H9 (cell line): ENCODE measurements at regions not wholly inside any gene's neighbourhood (a gene's known extent, or its start where the extent isn't known, plus 50 kb on each side); places are given as distances from the start of the nearest gene placed in this dataset.

Experiments used
- DNase-seq: peaks from one replicate; pipeline ENCODE4 v3.0.0-alpha.2; 2017
- H2AFZ ChIP-seq: one replicate; pipeline ENCODE4 v1.6.1; 2013; ENCODE audit warnings: mild to moderate bottlenecking, low read length, control low read depth, moderate library complexity
- H2AK5ac ChIP-seq: 2 replicates; pipeline ENCODE4 v1.6.1; 2013; ENCODE audit warnings: low read length, control low read depth, mixed read lengths; ENCODE audit not compliant: insufficient read length
- H2BK120ac ChIP-seq: one replicate; pipeline ENCODE4 v1.6.1; 2013; ENCODE audit warnings: low read depth, mild to moderate bottlenecking, low read length, control low read depth, inconsistent platforms; ENCODE audit not compliant: poor library complexity, severe bottlenecking
- H2BK12ac ChIP-seq: 2 replicates; pipeline ENCODE4 v1.6.1; 2013; ENCODE audit warnings: low read length, control low read depth, mixed read lengths, low read depth; ENCODE audit not compliant: insufficient read length
- H2BK15ac ChIP-seq: 2 replicates; pipeline ENCODE4 v1.6.1; 2013; ENCODE audit warnings: low read depth, low read length, control low read depth
- H2BK20ac ChIP-seq: one replicate; pipeline ENCODE4 v1.6.1; 2013; ENCODE audit warnings: low read depth, mild to moderate bottlenecking, low read length, control low read depth, inconsistent platforms; ENCODE audit not compliant: poor library complexity, severe bottlenecking
- H2BK5ac ChIP-seq: 2 replicates; pipeline ENCODE4 v1.6.1; 2013; ENCODE audit warnings: low read length, control low read depth, mixed read lengths; ENCODE audit not compliant: insufficient read length
- H3K14ac ChIP-seq: 2 replicates; pipeline ENCODE4 v1.6.1; 2013; ENCODE audit warnings: low read length, control low read depth; ENCODE audit not compliant: insufficient read depth
- H3K18ac ChIP-seq: 2 replicates; pipeline ENCODE4 v1.6.1; 2013; ENCODE audit warnings: low read depth, mild to moderate bottlenecking, mixed read lengths, low read length, control low read depth; ENCODE audit not compliant: insufficient read length
- H3K23ac ChIP-seq: 2 replicates; pipeline ENCODE4 v1.6.1; 2013; ENCODE audit warnings: low read length, control low read depth, mixed read lengths, low read depth; ENCODE audit not compliant: insufficient read length
- H3K23me2 ChIP-seq: 2 replicates; pipeline ENCODE4 v1.6.1; 2013; ENCODE audit warnings: low read depth, mild to moderate bottlenecking, mixed read lengths, low read length, control low read depth; ENCODE audit not compliant: insufficient read length, poor library complexity, severe bottlenecking
- H3K27ac ChIP-seq: 2 replicates; pipeline ENCODE4 v1.5.1; 2013; ENCODE audit warnings: low read length, control low read depth, mixed read lengths, low read depth; ENCODE audit not compliant: insufficient read length
- H3K27me3 ChIP-seq: 2 replicates; pipeline ENCODE4 v1.6.1; 2013; ENCODE audit warnings: low read length, control low read depth, inconsistent platforms; ENCODE audit not compliant: insufficient read depth
- H3K4ac ChIP-seq: 2 replicates; pipeline ENCODE4 v1.6.1; 2013; ENCODE audit warnings: low read depth, mild to moderate bottlenecking, control low read depth, inconsistent platforms, low read length, moderate library complexity
- H3K4me1 ChIP-seq: 2 replicates; pipeline ENCODE4 v1.6.1; 2013; ENCODE audit warnings: low read length, control low read depth, inconsistent platforms; ENCODE audit not compliant: insufficient read depth
- H3K4me2 ChIP-seq: 2 replicates; pipeline ENCODE4 v1.6.1; 2013; ENCODE audit warnings: low read length, control low read depth, mixed read lengths; ENCODE audit not compliant: insufficient read length, insufficient read depth
- H3K56ac ChIP-seq: 2 replicates; pipeline ENCODE4 v1.6.1; 2013; ENCODE audit warnings: low read depth, mild to moderate bottlenecking, mixed read lengths, low read length, control low read depth; ENCODE audit not compliant: insufficient read length
- H3K79me1 ChIP-seq: 2 replicates; pipeline ENCODE4 v1.6.1; 2013; ENCODE audit warnings: low read depth, mild to moderate bottlenecking, moderate library complexity, low read length, control low read depth, inconsistent platforms; ENCODE audit not compliant: insufficient read depth, poor library complexity, severe bottlenecking
- H3K79me2 ChIP-seq: 2 replicates; pipeline ENCODE4 v1.6.1; 2013; ENCODE audit warnings: low read length, control low read depth, inconsistent platforms; ENCODE audit not compliant: insufficient read depth
- H3K9ac ChIP-seq: 2 replicates; pipeline ENCODE4 v1.6.1; 2013; ENCODE audit warnings: low read length, control low read depth, mixed read lengths; ENCODE audit not compliant: insufficient read length; ENCODE audit errors: extremely low read depth
- H3K9me3 ChIP-seq: one replicate; pipeline ENCODE4 v1.6.1; 2013; ENCODE audit warnings: low read depth, low read length, inconsistent platforms; ENCODE audit not compliant: control insufficient read depth
- H3T11ph ChIP-seq: one replicate; pipeline ENCODE4 v1.6.1; 2013; ENCODE audit warnings: mild to moderate bottlenecking, low read length, control low read depth, inconsistent platforms
- H4K20me1 ChIP-seq: one replicate; pipeline ENCODE4 v1.6.1; 2013; ENCODE audit not compliant: control insufficient read depth, insufficient read length, insufficient read depth
- H4K5ac ChIP-seq: 2 replicates; pipeline ENCODE4 v1.6.1; 2013; ENCODE audit warnings: low read depth, mild to moderate bottlenecking, mixed read lengths, low read length, control low read depth; ENCODE audit not compliant: insufficient read length
- H4K8ac ChIP-seq: replicated peaks from 2 replicates; pipeline ENCODE4 v1.6.1; 2013; ENCODE audit warnings: low read length, control low read depth, mixed read lengths, low read depth; ENCODE audit not compliant: insufficient read length
- H4K91ac ChIP-seq: 2 replicates; pipeline ENCODE4 v1.6.1; 2013; ENCODE audit warnings: low read depth, mild to moderate bottlenecking, moderate library complexity, mixed read lengths, low read length, control low read depth; ENCODE audit not compliant: insufficient read length
- H3K27ac Mint-ChIP-seq, 3 experiments: 2 replicates in 2 of 3; 3 replicates in 1 of 3; pipeline ENCODE4 v1.8.0; 2020 to 2021; ENCODE audit warnings: mixed read lengths in 3 of 3, mild to moderate bottlenecking in 1 of 3, moderate library complexity in 1 of 3
- H3K27me3 Mint-ChIP-seq: 2 replicates; pipeline ENCODE4 v1.8.0; 2021; ENCODE audit warnings: low read depth, mild to moderate bottlenecking, moderate library complexity, mixed read lengths
- H3K36me3 Mint-ChIP-seq, 3 experiments: 2 replicates in 2 of 3; 3 replicates in 1 of 3; pipeline ENCODE4 v1.8.0; 2020 to 2021; ENCODE audit warnings: low read depth in 3 of 3, mixed read lengths in 3 of 3; ENCODE audit not compliant: insufficient read depth in 1 of 3
- H3K4me1 Mint-ChIP-seq, 2 experiments: 2 replicates each; pipeline ENCODE4 v1.8.0; 2020; ENCODE audit warnings: mixed read lengths in 2 of 2
- H3K4me3 Mint-ChIP-seq, 2 experiments: 2 replicates in 1 of 2; 3 replicates in 1 of 2; pipeline ENCODE4 v1.8.0; 2020 to 2021; ENCODE audit warnings: mild to moderate bottlenecking in 2 of 2, mixed read lengths in 2 of 2, moderate library complexity in 1 of 2
- H3K9me3 Mint-ChIP-seq, 2 experiments: 2 replicates in 1 of 2; 3 replicates in 1 of 2; pipeline ENCODE4 v1.8.0; 2020; ENCODE audit warnings: mild to moderate bottlenecking in 2 of 2, mixed read lengths in 2 of 2, moderate library complexity in 1 of 2
- WGBS: extraction: QIAGEN DNeasy Blood & Tissue Kit; methylation state at CpG from one replicate; pipeline ENCODE4 v1.1.7; 2013; ENCODE audit warnings: missing lambda C conversion rate, low lambda C conversion rate, mixed read lengths; ENCODE audit not compliant: insufficient read length; ENCODE audit errors: extremely low coverage; 5-methylcytosine and 5-hydroxymethylcytosine counted together
- TF ChIP-seq, protein P1 (sequence below): fragments of 200-600 bp; sonication (generic); conservative IDR thresholded peaks from 3 replicates; pipeline ENCODE4 v1.8.0; 2021; ENCODE audit warnings: antibody characterized with exemption, mild to moderate bottlenecking

DNA sequence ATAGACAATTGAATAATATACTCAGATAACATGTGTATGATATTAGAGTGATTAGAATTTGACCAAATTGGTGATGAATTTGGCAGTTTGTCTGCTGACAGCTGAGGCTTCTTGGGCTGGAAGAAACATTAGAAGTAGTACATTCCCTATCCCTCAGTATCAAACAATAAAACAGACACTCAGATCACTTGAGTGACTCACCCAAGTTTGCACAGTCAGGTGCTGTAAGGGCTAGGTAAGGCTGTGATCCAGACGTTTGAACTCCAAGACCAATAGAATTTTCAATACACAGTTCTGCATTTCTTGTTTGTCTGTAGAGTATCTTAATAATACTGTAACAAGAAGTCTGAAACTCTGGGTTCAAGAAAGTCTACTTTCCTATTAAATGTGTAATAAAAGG, 223.5 kb downstream of the POSTN start:
- H3K79me2 ChIP-seq, result no peaks in the 10 kb centered on the region
- no peak for DNase-seq
- no peaks in the 10 kb centered on the region for H3K79me1 ChIP-seq
- no peak overlapping the region for H4K5ac ChIP-seq
- no peak overlapping the region for H3K9ac ChIP-seq
- no peaks in the 10 kb centered on the region for H4K20me1 ChIP-seq
- no peaks in the 10 kb centered on the region for H3K23me2 ChIP-seq
- H3K27me3 ChIP-seq, result no peaks in the 10 kb centered on the region
- H2AFZ ChIP-seq, result no peak overlapping the region
- H4K91ac ChIP-seq, result no peak overlapping the region
- no peak overlapping the region for H3K56ac ChIP-seq
- H3K4ac ChIP-seq, result no peak overlapping the region
- H3K4me1 Mint-ChIP-seq, result no peaks in the 10 kb centered on the region
- H3K4me3 Mint-ChIP-seq, result no peak overlapping the region
- no peak overlapping the region for H3K18ac ChIP-seq
- no peak overlapping the region for H3K27ac Mint-ChIP-seq
- H2BK120ac ChIP-seq, result no peak overlapping the region
- H3K36me3 Mint-ChIP-seq, result no peaks in the 10 kb centered on the region
- H3K14ac ChIP-seq, result no peak overlapping the region
- no peak overlapping the region for H2BK12ac ChIP-seq
- H2BK15ac ChIP-seq, result no peak overlapping the region
- no peak overlapping the region for H4K8ac ChIP-seq
- no peak overlapping the region for H2BK20ac ChIP-seq
- TF ChIP-seq, protein P1, sequence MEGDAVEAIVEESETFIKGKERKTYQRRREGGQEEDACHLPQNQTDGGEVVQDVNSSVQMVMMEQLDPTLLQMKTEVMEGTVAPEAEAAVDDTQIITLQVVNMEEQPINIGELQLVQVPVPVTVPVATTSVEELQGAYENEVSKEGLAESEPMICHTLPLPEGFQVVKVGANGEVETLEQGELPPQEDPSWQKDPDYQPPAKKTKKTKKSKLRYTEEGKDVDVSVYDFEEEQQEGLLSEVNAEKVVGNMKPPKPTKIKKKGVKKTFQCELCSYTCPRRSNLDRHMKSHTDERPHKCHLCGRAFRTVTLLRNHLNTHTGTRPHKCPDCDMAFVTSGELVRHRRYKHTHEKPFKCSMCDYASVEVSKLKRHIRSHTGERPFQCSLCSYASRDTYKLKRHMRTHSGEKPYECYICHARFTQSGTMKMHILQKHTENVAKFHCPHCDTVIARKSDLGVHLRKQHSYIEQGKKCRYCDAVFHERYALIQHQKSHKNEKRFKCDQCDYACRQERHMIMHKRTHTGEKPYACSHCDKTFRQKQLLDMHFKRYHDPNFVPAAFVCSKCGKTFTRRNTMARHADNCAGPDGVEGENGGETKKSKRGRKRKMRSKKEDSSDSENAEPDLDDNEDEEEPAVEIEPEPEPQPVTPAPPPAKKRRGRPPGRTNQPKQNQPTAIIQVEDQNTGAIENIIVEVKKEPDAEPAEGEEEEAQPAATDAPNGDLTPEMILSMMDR, result no peak
- H3K27ac ChIP-seq, result no peak overlapping the region
- no peak overlapping the region for H3K4me2 ChIP-seq
- H3K27me3 Mint-ChIP-seq, result no peaks in the 10 kb centered on the region
- no peaks in the 10 kb centered on the region for H3K9me3 ChIP-seq
- H2BK5ac ChIP-seq, result no peak overlapping the region
- no peaks in the 10 kb centered on the region for H3K4me1 ChIP-seq
- no CpG with 5 or more reads among the region's 1 CpG for WGBS
- no peak overlapping the region for H2AK5ac ChIP-seq
- H3T11ph ChIP-seq, result no peak overlapping the region
- no peaks in the 10 kb centered on the region for H3K9me3 Mint-ChIP-seq
- no peak overlapping the region for H3K23ac ChIP-seq
